K562 (cell line): ENCODE measurements at regions not wholly inside any gene's neighbourhood (a gene's known extent, or its start where the extent isn't known, plus 50 kb on each side); places are given as distances from the start of the nearest gene placed in this dataset.

Source experiments
- ATAC-seq: fragments of 200-7000 bp; cut with Tn5 transposase; 3 replicates; pipeline ENCODE4 v1.9.1; 2020; ENCODE audit warnings: moderate library complexity
- BruUV-seq: library from RNA; stranded (reverse); fragments of 400-500 nt; replicated peaks from 2 replicates; lab custom pipeline; 2021; lab: Mats Ljungman, UMichigan
- CTCF ChIA-PET: fragments of 300-600 bp; formaldehyde crosslinking; extraction: SDS; loops from one replicate; lab custom pipeline; 2021; ENCODE audit warnings: low intra/inter-chr PET ratio; lab: Yijun Ruan, JAX
- POLR2A ChIA-PET: fragments of 300-600, 350-650 bp; sonication (Branson Sonifier 250); formaldehyde crosslinking; extraction: SDS; loops from one replicate; lab custom pipeline; 2021; ENCODE audit warnings: antibody characterized with exemption, inconsistent platforms; lab: Yijun Ruan, JAX
- DNase-seq, 4 experiments: peaks; one replicate each; pipeline versions ENCODE4 v3.0.0 to v3.0.0-alpha.2; 2011 to 2018; ENCODE audit warnings: low spot score in 3 of 4, mixed read lengths in 3 of 4; ENCODE audit errors: extremely low read depth in 1 of 4
- FAIRE-seq: peaks from 2 replicates; lab custom pipeline; 2011; peaks lifted over from hg19 to GRCh38; lab: Jason Lieb, UNC
- H2AFZ ChIP-seq: 2 replicates; pipeline ENCODE4 v1.6.0; 2011; ENCODE audit warnings: low read depth, low read length, control low read depth, inconsistent platforms
- H3K27ac ChIP-seq: fragments of 200-600 bp; 3 replicates; pipeline ENCODE4 v1.8.0; 2011; ENCODE audit warnings: low read depth, mild to moderate bottlenecking, control low read depth, inconsistent platforms, low read length, moderate library complexity, mixed read lengths; ENCODE audit errors: extremely low read depth
- H3K27me3 ChIP-seq, 2 experiments: fragments of 300-600 bp in 1 of 2; 2 replicates in 1 of 2; 3 replicates in 1 of 2; pipeline versions ENCODE4 v1.6.0 to v1.8.0; 2011; ENCODE audit warnings: inconsistent platforms in 2 of 2, low read length in 2 of 2, mild to moderate bottlenecking in 1 of 2, mixed read lengths in 1 of 2, moderate library complexity in 1 of 2; ENCODE audit not compliant: control insufficient read depth in 2 of 2, insufficient read depth in 2 of 2
- H3K36me3 ChIP-seq: fragments of 300-600 bp; 3 replicates; pipeline ENCODE4 v1.8.0; 2011; ENCODE audit warnings: mild to moderate bottlenecking, low read length, inconsistent platforms; ENCODE audit not compliant: control insufficient read depth, insufficient read depth
- H3K4me1 ChIP-seq, 2 experiments: fragments of 200-600 bp in 1 of 2; replicated peaks in 1 of 2; 2 replicates in 1 of 2; 3 replicates in 1 of 2; pipeline versions ENCODE4 v1.5.1 to v1.8.0; 2011; ENCODE audit warnings: inconsistent platforms in 2 of 2, low read length in 2 of 2, mild to moderate bottlenecking in 1 of 2, mixed read lengths in 1 of 2, moderate library complexity in 1 of 2; ENCODE audit not compliant: control insufficient read depth in 2 of 2, insufficient read depth in 2 of 2
- H3K4me2 ChIP-seq: 2 replicates; pipeline ENCODE4 v1.6.1; 2011; ENCODE audit warnings: low read length, control low read depth, inconsistent platforms, mixed read lengths; ENCODE audit not compliant: insufficient read depth
- H3K4me3 ChIP-seq: fragments of 200-600 bp; sonication (generic), shearing (Covaris generic); 2 replicates; pipeline ENCODE4 v1.5.1; 2016; ENCODE audit warnings: control low read depth, inconsistent platforms
- H3K79me2 ChIP-seq: fragments of 200-600 bp; 3 replicates; pipeline ENCODE4 v1.8.0; 2011; ENCODE audit warnings: low read length, inconsistent platforms; ENCODE audit not compliant: control insufficient read depth, insufficient read depth
- H3K9ac ChIP-seq, 2 experiments: 2 replicates each; pipeline versions ENCODE4 v1.6.0 to v1.6.1; 2011; ENCODE audit warnings: low read depth in 2 of 2, low read length in 2 of 2, control low read depth in 1 of 2, inconsistent platforms in 1 of 2, mild to moderate bottlenecking in 1 of 2, mixed read lengths in 1 of 2; ENCODE audit not compliant: insufficient read depth in 1 of 2
- H3K9me1 ChIP-seq: one replicate; pipeline ENCODE4 v1.6.0; 2011; ENCODE audit warnings: inconsistent platforms, mild to moderate bottlenecking, low read length, moderate library complexity; ENCODE audit not compliant: control insufficient read depth, insufficient read depth
- H3K9me3 ChIP-seq: replicated peaks from 2 replicates; pipeline ENCODE4 v1.5.1; 2011; ENCODE audit warnings: low read depth, low read length, inconsistent platforms; ENCODE audit not compliant: control insufficient read depth, insufficient read depth
- H4K20me1 ChIP-seq: replicated peaks from 2 replicates; pipeline ENCODE4 v1.6.1; 2011; ENCODE audit warnings: low read length, inconsistent platforms, mixed read lengths; ENCODE audit not compliant: control insufficient read depth, insufficient read depth
- ARHGAP35 ChIP-seq: fragments of 450-650 bp; IDR thresholded peaks from 2 replicates; pipeline ENCODE4 v1.6.1; 2018; ENCODE audit not compliant: partially characterized antibody
- JUNB ChIP-seq: fragments of 450-650 bp; formaldehyde crosslinking; conservative IDR thresholded peaks from 2 replicates; pipeline ENCODE4 v1.4.0; 2020; ENCODE audit warnings: mild to moderate bottlenecking
- LARP7 ChIP-seq: fragments of 450-650 bp; IDR thresholded peaks from 2 replicates; pipeline ENCODE4 v1.6.1; 2016
- MTF1 ChIP-seq: fragments of 250-450 bp; sonication (Bioruptor Pico); IDR thresholded peaks from 2 replicates; pipeline ENCODE4 v1.9.0; 2021; ENCODE audit warnings: moderate library complexity, mild to moderate bottlenecking, inconsistent platforms, borderline replicate concordance
- RBM14 ChIP-seq: fragments of 200-400 bp; formaldehyde crosslinking; IDR thresholded peaks from 2 replicates; pipeline ENCODE4 v1.6.1; 2018; ENCODE audit warnings: low read depth, mild to moderate bottlenecking, low read length, moderate library complexity, borderline replicate concordance; ENCODE audit not compliant: insufficient read depth
- TCF7 ChIP-seq: sonication (generic); IDR thresholded peaks from 2 replicates; pipeline ENCODE4 v1.6.1; 2016; ENCODE audit warnings: antibody characterized with exemption, borderline replicate concordance
- TRIM28 ChIP-seq: fragments of 450-650 bp; IDR thresholded peaks from 2 replicates; pipeline ENCODE4 v1.6.1; 2017
- ZKSCAN1 ChIP-seq: fragments of 150-350 bp; IDR thresholded peaks from 2 replicates; pipeline ENCODE4 v1.6.1; 2016; ENCODE audit warnings: low read depth, low read length
- ZNF217 ChIP-seq: sonication (generic); formaldehyde crosslinking; IDR thresholded peaks from 2 replicates; pipeline ENCODE4 v1.8.0; 2022; ENCODE audit warnings: mild to moderate bottlenecking, missing genetic modification reagents
- ZNF354B ChIP-seq: fragments of 250-450 bp; sonication (Bioruptor Pico); IDR thresholded peaks from 2 replicates; pipeline ENCODE4 v1.4.0; 2020
- WGBS: fragments of 100-300 bp; shearing (Covaris generic); methylation state at CpG from one replicate; pipeline ENCODE4 v1.1.6; 2016; ENCODE audit warnings: low coverage, mixed read lengths; ENCODE audit not compliant: insufficient coverage; ENCODE audit errors: missing lambda C conversion rate; 5-methylcytosine and 5-hydroxymethylcytosine counted together
- in situ Hi-C: fragments of 300-500 bp; cut with MboI; formaldehyde crosslinking; loops from 4 replicates; pipeline ENCODE4 v1.15.0; 2018; ENCODE audit warnings: inconsistent platforms, mixed read lengths
- intact Hi-C: fragments of 100-400 bp; cut with micrococcal nuclease; formaldehyde crosslinking; loops from 2 replicates; pipeline ENCODE4 v1.14.2; 2022
- TF ChIP-seq, protein P1 (sequence below): sonication (generic); formaldehyde crosslinking; IDR thresholded peaks from 2 replicates; pipeline ENCODE4 v1.8.1; 2023; ENCODE audit warnings: missing genetic modification reagents, mild to moderate bottlenecking, borderline replicate concordance
- TF ChIP-seq, protein P2 (sequence below): fragments of 250-450 bp; sonication (Bioruptor Pico); IDR thresholded peaks from 2 replicates; pipeline ENCODE4 v1.5.0; 2021; ENCODE audit warnings: mild to moderate bottlenecking, borderline replicate concordance

DNA sequence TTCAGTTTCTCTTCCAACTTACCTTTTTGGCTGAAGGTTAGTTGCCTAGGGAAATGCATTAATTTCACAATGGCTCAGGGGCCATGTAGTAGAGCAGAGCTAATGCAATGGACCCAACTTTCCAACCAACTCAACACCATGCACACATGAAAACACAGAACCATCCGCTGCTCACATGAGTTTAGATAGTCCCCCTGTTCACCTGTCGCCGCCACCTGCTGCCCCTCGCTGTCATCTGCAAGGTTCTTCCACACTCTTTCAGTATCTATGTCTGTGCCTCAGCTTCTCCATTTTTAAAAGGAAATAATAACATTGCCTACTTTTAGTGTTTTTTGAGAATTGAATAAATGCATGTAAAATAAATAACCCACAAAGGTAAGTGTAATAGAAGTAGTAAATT is 585.6 kb downstream of the ETNK1 start (continued):
- TF ChIP-seq, protein P1, sequence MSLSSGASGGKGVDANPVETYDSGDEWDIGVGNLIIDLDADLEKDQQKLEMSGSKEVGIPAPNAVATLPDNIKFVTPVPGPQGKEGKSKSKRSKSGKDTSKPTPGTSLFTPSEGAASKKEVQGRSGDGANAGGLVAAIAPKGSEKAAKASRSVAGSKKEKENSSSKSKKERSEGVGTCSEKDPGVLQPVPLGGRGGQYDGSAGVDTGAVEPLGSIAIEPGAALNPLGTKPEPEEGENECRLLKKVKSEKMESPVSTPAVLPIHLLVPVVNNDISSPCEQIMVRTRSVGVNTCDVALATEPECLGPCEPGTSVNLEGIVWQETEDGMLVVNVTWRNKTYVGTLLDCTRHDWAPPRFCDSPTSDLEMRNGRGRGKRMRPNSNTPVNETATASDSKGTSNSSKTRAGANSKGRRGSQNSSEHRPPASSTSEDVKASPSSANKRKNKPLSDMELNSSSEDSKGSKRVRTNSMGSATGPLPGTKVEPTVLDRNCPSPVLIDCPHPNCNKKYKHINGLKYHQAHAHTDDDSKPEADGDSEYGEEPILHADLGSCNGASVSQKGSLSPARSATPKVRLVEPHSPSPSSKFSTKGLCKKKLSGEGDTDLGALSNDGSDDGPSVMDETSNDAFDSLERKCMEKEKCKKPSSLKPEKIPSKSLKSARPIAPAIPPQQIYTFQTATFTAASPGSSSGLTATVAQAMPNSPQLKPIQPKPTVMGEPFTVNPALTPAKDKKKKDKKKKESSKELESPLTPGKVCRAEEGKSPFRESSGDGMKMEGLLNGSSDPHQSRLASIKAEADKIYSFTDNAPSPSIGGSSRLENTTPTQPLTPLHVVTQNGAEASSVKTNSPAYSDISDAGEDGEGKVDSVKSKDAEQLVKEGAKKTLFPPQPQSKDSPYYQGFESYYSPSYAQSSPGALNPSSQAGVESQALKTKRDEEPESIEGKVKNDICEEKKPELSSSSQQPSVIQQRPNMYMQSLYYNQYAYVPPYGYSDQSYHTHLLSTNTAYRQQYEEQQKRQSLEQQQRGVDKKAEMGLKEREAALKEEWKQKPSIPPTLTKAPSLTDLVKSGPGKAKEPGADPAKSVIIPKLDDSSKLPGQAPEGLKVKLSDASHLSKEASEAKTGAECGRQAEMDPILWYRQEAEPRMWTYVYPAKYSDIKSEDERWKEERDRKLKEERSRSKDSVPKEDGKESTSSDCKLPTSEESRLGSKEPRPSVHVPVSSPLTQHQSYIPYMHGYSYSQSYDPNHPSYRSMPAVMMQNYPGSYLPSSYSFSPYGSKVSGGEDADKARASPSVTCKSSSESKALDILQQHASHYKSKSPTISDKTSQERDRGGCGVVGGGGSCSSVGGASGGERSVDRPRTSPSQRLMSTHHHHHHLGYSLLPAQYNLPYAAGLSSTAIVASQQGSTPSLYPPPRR (CRISPR knock-in tag): no peak
- TF ChIP-seq ARHGAP35 (no peak), ZNF217 (CRISPR knock-in tag) (no peak), ZNF354B (CRISPR knock-in tag) (no peak), ZKSCAN1 (no peak)

DNA sequence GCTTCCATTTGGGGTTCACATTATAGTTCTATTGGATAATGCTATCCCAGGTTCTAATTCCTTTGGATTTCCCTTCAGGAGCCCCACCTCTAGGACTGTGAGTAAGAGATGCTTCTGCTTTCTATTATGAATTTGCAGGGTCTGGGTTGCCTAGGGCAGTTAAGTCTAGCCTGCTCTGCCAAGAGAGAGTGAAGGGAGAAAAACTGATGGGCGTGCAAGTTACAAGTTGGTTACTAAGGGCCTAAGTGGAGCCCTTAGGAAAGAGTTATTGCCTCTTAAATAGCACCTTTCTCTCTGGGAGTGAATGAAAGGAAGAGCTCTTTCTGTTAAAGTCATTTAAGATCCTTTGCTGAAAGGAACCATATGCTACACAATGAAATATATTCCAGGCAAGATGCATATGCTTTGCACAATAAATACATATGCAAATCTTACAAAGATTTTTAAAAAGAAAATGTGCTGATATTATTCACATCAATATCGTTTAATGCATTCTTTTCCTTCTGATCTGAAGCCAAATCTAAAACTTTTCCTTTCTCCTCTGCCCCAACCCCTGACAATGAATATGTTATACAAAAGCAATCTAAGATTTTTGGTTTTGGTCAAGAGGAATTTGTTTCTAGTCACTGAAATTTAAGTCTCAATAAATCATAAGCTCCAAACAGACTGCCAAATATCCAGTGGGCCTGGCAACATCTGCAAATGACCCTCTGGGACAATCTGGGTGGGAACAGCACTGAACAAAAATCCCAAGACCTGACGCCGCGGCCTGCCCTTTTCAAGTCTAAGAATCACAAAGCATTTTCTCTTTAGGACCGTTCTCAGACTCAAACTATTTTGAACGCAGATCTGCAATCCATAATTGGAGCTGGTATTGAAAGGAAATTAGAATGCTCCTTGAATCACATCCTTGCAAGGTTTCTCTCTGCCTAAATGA is 586.7 kb downstream of the ETNK1 start:
- no peak overlapping the region for H2AFZ ChIP-seq
- no peak for FAIRE-seq
- no peak for ATAC-seq
- H3K4me2 ChIP-seq: no peak overlapping the region
- H3K27me3 ChIP-seq: no peaks in the 10 kb centered on the region
- H3K9ac ChIP-seq: no peak overlapping the region
- no peaks in the 10 kb centered on the region for H3K9me3 ChIP-seq
- BruUV-seq: no TSS peak
- CTCF ChIA-PET: no interaction called here
- WGBS: 61% methylated on average over 7 of the region's 7 CpGs
- in situ Hi-C loops (no loop called here), intact Hi-C loops (no loop called here)
- no peak overlapping the region for H3K4me3 ChIP-seq
- no peak overlapping the region for H3K27ac ChIP-seq
- POLR2A ChIA-PET: no interaction called here
- no peaks in the 10 kb centered on the region for H3K9me1 ChIP-seq
- H4K20me1 ChIP-seq: no peaks in the 10 kb centered on the region
- DNase-seq: no peak
- no peaks in the 10 kb centered on the region for H3K36me3 ChIP-seq
- no peaks in the 10 kb centered on the region for H3K4me1 ChIP-seq
- no peaks in the 10 kb centered on the region for H3K79me2 ChIP-seq
- TF ChIP-seq JUNB (CRISPR knock-in tag) (no peak), RBM14 (no peak), TRIM28 (no peak), LARP7 (no peak), MTF1 (CRISPR knock-in tag) (no peak), TCF7 (no peak)
- TF ChIP-seq, protein P2, sequence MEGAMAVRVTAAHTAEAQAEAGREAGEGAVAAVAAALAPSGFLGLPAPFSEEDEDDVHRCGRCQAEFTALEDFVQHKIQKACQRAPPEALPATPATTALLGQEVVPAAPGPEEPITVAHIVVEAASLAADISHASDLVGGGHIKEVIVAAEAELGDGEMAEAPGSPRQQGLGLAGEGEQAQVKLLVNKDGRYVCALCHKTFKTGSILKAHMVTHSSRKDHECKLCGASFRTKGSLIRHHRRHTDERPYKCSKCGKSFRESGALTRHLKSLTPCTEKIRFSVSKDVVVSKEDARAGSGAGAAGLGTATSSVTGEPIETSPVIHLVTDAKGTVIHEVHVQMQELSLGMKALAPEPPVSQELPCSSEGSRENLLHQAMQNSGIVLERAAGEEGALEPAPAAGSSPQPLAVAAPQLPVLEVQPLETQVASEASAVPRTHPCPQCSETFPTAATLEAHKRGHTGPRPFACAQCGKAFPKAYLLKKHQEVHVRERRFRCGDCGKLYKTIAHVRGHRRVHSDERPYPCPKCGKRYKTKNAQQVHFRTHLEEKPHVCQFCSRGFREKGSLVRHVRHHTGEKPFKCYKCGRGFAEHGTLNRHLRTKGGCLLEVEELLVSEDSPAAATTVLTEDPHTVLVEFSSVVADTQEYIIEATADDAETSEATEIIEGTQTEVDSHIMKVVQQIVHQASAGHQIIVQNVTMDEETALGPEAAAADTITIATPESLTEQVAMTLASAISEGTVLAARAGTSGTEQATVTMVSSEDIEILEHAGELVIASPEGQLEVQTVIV (CRISPR knock-in tag): no peak
